Endothelial cell of umbilical vein (primary cell): ENCODE measurements at regions not wholly inside any gene's neighbourhood (a gene's known extent, or its start where the extent isn't known, plus 50 kb on each side); places are given as distances from the start of the nearest gene placed in this dataset.
A peak's percentile ranks its signal among the peaks of the same experiment; 100 is the strongest.

ENCODE experiments used
- BruUV-seq: library from RNA; stranded (reverse); fragments of 400-500 nt; replicated peaks from 2 replicates; lab custom pipeline; 2021; lab: Mats Ljungman, UMichigan
- CTCF ChIA-PET: fragments of 300-600, 350-600 bp; sonication (Branson Sonifier 250); formaldehyde crosslinking; loops from one replicate; lab custom pipeline; 2021; ENCODE audit warnings: antibody characterized with exemption, inconsistent platforms; lab: Charles Lee
- POLR2A ChIA-PET: fragments of 300-600, 350-600 bp; sonication (Branson Sonifier 250); formaldehyde crosslinking; loops from one replicate; lab custom pipeline; 2021; ENCODE audit warnings: antibody characterized with exemption, inconsistent platforms; lab: Charles Lee
- DNase-seq: peaks from one replicate; pipeline ENCODE4 v3.0.0-alpha.2; 2011; ENCODE audit warnings: low read depth, low spot score
- FAIRE-seq: peaks from 2 replicates; lab custom pipeline; 2011; peaks lifted over from hg19 to GRCh38; lab: Jason Lieb, UNC
- H2AFZ ChIP-seq: 2 replicates; pipeline ENCODE4 v1.6.0; 2012; ENCODE audit warnings: low read depth, low read length, control low read depth, inconsistent platforms
- H3K27ac ChIP-seq: 2 replicates; pipeline ENCODE4 v1.5.1; 2011; ENCODE audit warnings: low read depth, mild to moderate bottlenecking, control low read depth, low read length, moderate library complexity; ENCODE audit not compliant: insufficient read depth
- H3K27me3 ChIP-seq, 2 experiments: 2 replicates each; pipeline versions ENCODE4 v1.6.0 to v1.6.1; 2011; ENCODE audit warnings: low read length in 2 of 2, mixed read lengths in 1 of 2; ENCODE audit not compliant: control insufficient read depth in 2 of 2, insufficient read depth in 2 of 2
- H3K36me3 ChIP-seq, 2 experiments: 2 replicates in 1 of 2; 3 replicates in 1 of 2; pipeline ENCODE4 v1.5.1; 2011; ENCODE audit warnings: low read length in 2 of 2, mild to moderate bottlenecking in 1 of 2, moderate library complexity in 1 of 2; ENCODE audit not compliant: control insufficient read depth in 2 of 2, insufficient read depth in 2 of 2; ENCODE audit errors: extremely low read depth in 1 of 2
- H3K4me1 ChIP-seq: 3 replicates; pipeline ENCODE4 v1.5.1; 2011; ENCODE audit warnings: mild to moderate bottlenecking, low read length; ENCODE audit not compliant: control insufficient read depth, insufficient read depth; ENCODE audit errors: extremely low read depth
- H3K4me2 ChIP-seq: 2 replicates; pipeline ENCODE4 v1.6.1; 2011; ENCODE audit warnings: low read length, control low read depth, mixed read lengths; ENCODE audit not compliant: insufficient read depth
- H3K4me3 ChIP-seq, 3 experiments: fragments of 200-600 bp in 1 of 3; sonication (generic), shearing (Covaris generic) in 1 of 3; replicated peaks in 1 of 3; 2 replicates each; pipeline ENCODE4 v1.5.1; 2011 to 2016; ENCODE audit warnings: control low read depth in 3 of 3, low read length in 3 of 3, mild to moderate bottlenecking in 2 of 3, inconsistent platforms in 1 of 3, low read depth in 1 of 3, moderate library complexity in 1 of 3; ENCODE audit not compliant: insufficient read depth in 1 of 3
- H3K79me2 ChIP-seq: 2 replicates; pipeline ENCODE4 v1.6.0; 2012; ENCODE audit warnings: low read length, inconsistent platforms; ENCODE audit not compliant: control insufficient read depth, insufficient read depth
- H3K9ac ChIP-seq: replicated peaks from 2 replicates; pipeline ENCODE3; 2011; ENCODE audit warnings: low read length, control low read depth; ENCODE audit not compliant: insufficient read depth; ENCODE audit errors: extremely low read depth
- H3K9me1 ChIP-seq: replicated peaks from 3 replicates; pipeline ENCODE4 v1.6.0; 2011; ENCODE audit warnings: mild to moderate bottlenecking, low read length; ENCODE audit not compliant: control insufficient read depth, insufficient read depth; ENCODE audit errors: extremely low read depth
- H3K9me3 ChIP-seq: replicated peaks from 2 replicates; pipeline ENCODE4 v1.5.1; 2012; ENCODE audit warnings: low read length, inconsistent platforms; ENCODE audit not compliant: control insufficient read depth, insufficient read depth
- H4K20me1 ChIP-seq: replicated peaks from 2 replicates; pipeline ENCODE3; 2011; ENCODE audit warnings: mild to moderate bottlenecking, low read length; ENCODE audit not compliant: control insufficient read depth, insufficient read depth; ENCODE audit errors: extremely low read depth
- FOS ChIP-seq: IDR thresholded peaks from 2 replicates; pipeline ENCODE4 v1.6.1; 2011; ENCODE audit warnings: mild to moderate bottlenecking, low read length, moderate library complexity, borderline replicate concordance; ENCODE audit not compliant: insufficient read depth
- GATA2 ChIP-seq: IDR thresholded peaks from 2 replicates; pipeline ENCODE4 v1.7.0; 2011; ENCODE audit warnings: low read depth, mild to moderate bottlenecking, moderate library complexity, mixed read lengths, low read length; ENCODE audit not compliant: insufficient read length, insufficient read depth
- JUN ChIP-seq: IDR thresholded peaks from 2 replicates; pipeline ENCODE4 v1.6.1; 2011; ENCODE audit warnings: borderline replicate concordance, low read depth; ENCODE audit not compliant: insufficient read length, insufficient read depth
- POLR2A ChIP-seq: IDR thresholded peaks from 2 replicates; pipeline ENCODE4 v1.6.1; 2012; ENCODE audit warnings: low read depth, mild to moderate bottlenecking, control low read depth, low read length
- POLR2AphosphoS5 ChIP-seq: IDR thresholded peaks from 2 replicates; pipeline ENCODE4 v1.6.1; 2012; ENCODE audit warnings: low read depth, mild to moderate bottlenecking, control low read depth, low read length, moderate library complexity; ENCODE audit not compliant: insufficient read depth
- dilution Hi-C: fragments of 300-500 bp; cut with MboI; formaldehyde crosslinking; loops from one replicate; pipeline ENCODE4 v1.15.0; 2019; ENCODE audit warnings: low sequenced_read_pairs; ENCODE audit not compliant: extremely low pct_ligation_motif_present
- intact Hi-C: fragments of 100-400 bp; cut with micrococcal nuclease; formaldehyde crosslinking; loops from one replicate; pipeline ENCODE4 v1.10.0; 2022
- TF ChIP-seq, protein P1 (sequence below): IDR thresholded peaks from 2 replicates; pipeline ENCODE4 v1.6.1; 2011; ENCODE audit not compliant: insufficient read depth, insufficient read length
- TF ChIP-seq, protein P2 (sequence below), 2 donors: IDR thresholded peaks; 1 replicate in 1 of 2; 2 replicates in 1 of 2; pipeline ENCODE4 v1.5.1; 2011; ENCODE audit warnings: low read length in 2 of 2, mild to moderate bottlenecking in 2 of 2, moderate library complexity in 2 of 2, control low read depth in 1 of 2, inconsistent platforms in 1 of 2, low read depth in 1 of 2; ENCODE audit not compliant: insufficient read depth in 1 of 2; ENCODE audit errors: extremely low read depth in 1 of 2

DNA sequence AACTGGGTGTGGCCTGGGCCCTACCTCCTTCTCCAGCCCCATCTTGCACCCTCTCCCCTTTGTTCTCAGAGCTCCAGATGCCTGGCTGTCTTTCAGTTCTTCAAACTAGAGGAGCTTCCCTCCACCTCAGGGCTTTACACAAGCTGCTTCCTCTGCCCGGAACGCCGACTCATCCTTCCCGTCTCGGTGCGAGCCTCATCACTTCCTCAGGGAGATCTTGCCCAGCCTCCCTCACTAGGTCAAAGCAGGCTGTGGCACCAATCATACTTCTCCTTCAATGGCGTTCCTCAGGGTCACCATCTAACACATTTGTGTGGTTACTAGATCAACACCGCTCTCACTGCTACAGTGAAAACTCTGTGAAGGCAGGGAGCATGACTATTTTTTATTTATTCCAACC, 56.2 kb upstream of the ZSWIM6 start:
- BruUV-seq, result no TSS peak
- H3K36me3 ChIP-seq, result no peaks in the 10 kb centered on the region
- peak; percentile 85 for FAIRE-seq
- no peaks in the 10 kb centered on the region for H3K9me1 ChIP-seq
- no peak overlapping the region for H3K4me3 ChIP-seq
- H2AFZ ChIP-seq, result peak overlapping the region; percentile 25
- intact Hi-C loops (loop anchor here (2.0 to 5.0 kb wide), 4 partner anchors 114 to 314 kb away; partner anchors contain the start of gene SMIM15), dilution Hi-C loops (no loop called here)
- no peaks in the 10 kb centered on the region for H4K20me1 ChIP-seq
- no peaks in the 10 kb centered on the region for H3K27me3 ChIP-seq
- TF ChIP-seq, protein P1, sequence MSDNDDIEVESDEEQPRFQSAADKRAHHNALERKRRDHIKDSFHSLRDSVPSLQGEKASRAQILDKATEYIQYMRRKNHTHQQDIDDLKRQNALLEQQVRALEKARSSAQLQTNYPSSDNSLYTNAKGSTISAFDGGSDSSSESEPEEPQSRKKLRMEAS, result no peak
- TF ChIP-seq FOS (peak; percentile 86), JUN (peak; percentile 6), POLR2A (no peak), GATA2 (peak; percentile 37), POLR2AphosphoS5 (peak; percentile 79)
- peak overlapping the region; percentile 76 for H3K27ac ChIP-seq
- H3K79me2 ChIP-seq, result no peaks in the 10 kb centered on the region
- H3K4me2 ChIP-seq, result peak overlapping the region; percentile 5
- peaks cover 37% of the 10 kb centered on the region for H3K4me1 ChIP-seq
- peak; percentile 58 for DNase-seq
- CTCF ChIA-PET, result interaction anchor here (1.1 to 4.9 kb wide), 3 partner anchors 8 to 55 kb away, joined by 3 to 58 read pairs (median 4); partner anchors contain the start of gene ZSWIM6
- no peaks in the 10 kb centered on the region for H3K9me3 ChIP-seq
- POLR2A ChIA-PET, result interaction anchor here (1.0 kb wide), 1 partner anchor 38 kb away, joined by 3 read pairs; no protein-coding TSS in a partner anchor
- no peak overlapping the region for H3K9ac ChIP-seq

DNA sequence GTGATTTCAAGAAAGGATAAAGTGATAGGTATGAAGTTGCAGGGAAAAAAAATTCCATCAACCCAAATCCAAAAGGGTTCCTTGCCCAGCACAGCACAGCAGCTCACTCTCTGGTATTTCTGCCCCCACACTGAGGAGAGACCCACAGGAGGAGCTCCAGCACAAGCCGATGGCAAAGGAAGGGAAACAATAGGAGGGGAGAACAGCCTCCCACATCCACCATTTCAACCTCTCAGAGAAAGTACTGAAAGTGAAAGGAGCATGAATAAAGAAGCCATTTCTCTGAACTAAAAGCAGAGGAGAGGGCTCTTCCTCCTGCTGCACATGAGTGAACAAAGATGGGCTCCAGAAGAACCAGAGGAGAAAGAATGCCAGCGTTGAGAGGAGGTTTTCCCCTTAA, 54.9 kb upstream of the ZSWIM6 start:
- Histone ChIP-seq H3K4me3 (peak overlapping the region in 1 of 3 experiments; percentile 7), H4K20me1 (no peaks in the 10 kb centered on the region), H3K79me2 (no peaks in the 10 kb centered on the region), H3K9me1 (no peaks in the 10 kb centered on the region), H3K4me2 (peak overlapping the region; percentile 38), H3K27me3 (no peaks in the 10 kb centered on the region), H2AFZ (peak overlapping the region; percentile 61), H3K27ac (peak overlapping the region; percentile 29), H3K9ac (peak overlapping the region; percentile 12), H3K9me3 (no peaks in the 10 kb centered on the region), H3K4me1 (peaks cover 41% of the 10 kb centered on the region), H3K36me3 (no peaks in the 10 kb centered on the region)
- CTCF ChIA-PET, result interaction anchor here (0.6 to 4.9 kb wide), 19 partner anchors 10 to 382 kb away, joined by 3 to 58 read pairs (median 4); partner anchors contain the start of gene ZSWIM6
- no TSS peak for BruUV-seq
- POLR2A ChIA-PET, result interaction anchor here (1.1 to 1.4 kb wide), 2 partner anchors 53 to 54 kb away, joined by 5 read pairs; partner anchors contain the start of gene ZSWIM6
- DNase-seq (peak; percentile 83), FAIRE-seq (peak; percentile 77)
- TF ChIP-seq, protein P1, result no peak
- TF ChIP-seq, protein P2, sequence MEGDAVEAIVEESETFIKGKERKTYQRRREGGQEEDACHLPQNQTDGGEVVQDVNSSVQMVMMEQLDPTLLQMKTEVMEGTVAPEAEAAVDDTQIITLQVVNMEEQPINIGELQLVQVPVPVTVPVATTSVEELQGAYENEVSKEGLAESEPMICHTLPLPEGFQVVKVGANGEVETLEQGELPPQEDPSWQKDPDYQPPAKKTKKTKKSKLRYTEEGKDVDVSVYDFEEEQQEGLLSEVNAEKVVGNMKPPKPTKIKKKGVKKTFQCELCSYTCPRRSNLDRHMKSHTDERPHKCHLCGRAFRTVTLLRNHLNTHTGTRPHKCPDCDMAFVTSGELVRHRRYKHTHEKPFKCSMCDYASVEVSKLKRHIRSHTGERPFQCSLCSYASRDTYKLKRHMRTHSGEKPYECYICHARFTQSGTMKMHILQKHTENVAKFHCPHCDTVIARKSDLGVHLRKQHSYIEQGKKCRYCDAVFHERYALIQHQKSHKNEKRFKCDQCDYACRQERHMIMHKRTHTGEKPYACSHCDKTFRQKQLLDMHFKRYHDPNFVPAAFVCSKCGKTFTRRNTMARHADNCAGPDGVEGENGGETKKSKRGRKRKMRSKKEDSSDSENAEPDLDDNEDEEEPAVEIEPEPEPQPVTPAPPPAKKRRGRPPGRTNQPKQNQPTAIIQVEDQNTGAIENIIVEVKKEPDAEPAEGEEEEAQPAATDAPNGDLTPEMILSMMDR (IDR thresholded peaks at IDR 0.05; ENCODE audit: extremely low read depth in 1 of 2, insufficient read depth in 1 of 2, low read depth in 1 of 2, low read length in 2 of 2), result peak; percentile 35 to 59
- intact Hi-C loops (loop anchor here (1.0 to 5.0 kb wide), 7 partner anchors 37 to 381 kb away; partner anchors contain the start of gene SMIM15), dilution Hi-C loops (no loop called here)
